ENCODE measurements at regions not wholly inside any gene's neighbourhood (a gene's known extent, or its start where the extent isn't known, plus 50 kb on each side); places are given as distances from the start of the nearest gene placed in this dataset.

DNA sequence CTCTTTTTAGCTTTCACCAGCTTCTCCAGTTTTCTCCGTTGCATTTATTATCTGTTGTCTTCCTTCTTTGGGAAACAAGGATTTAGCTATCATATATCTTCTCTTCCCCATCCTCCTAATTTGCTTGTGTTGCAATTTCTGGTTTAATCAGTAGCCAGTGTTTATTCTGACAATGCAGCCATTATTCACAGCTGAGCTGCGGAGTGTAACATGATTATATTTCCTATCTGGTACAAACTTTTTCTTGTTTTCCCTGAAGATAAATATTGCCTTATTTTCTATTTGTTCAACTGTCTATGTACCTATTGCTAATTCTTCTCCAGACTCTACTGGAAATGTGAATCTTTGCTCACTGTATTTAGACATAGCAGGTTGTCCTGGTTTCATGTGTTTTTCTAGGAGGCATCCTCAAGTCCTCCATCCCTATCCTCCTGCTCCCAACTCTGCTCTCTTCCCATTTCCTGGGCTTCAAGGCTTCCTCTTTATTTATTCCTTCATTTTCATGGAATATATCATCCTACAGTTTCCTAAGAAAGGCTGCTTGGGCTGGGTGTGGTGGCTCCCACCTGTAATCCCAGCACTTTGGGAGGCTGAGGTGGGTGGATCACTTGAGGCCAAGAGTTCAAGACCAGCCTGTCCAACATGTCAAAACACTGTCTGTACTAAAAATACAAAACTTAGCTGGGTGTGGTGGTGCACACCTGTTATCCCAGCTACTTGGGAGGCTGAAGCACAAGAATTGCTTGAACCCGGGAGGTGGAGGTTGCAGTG is 72.4 kb upstream of the KDM7A start:
- TF ChIP-seq, protein P1, sequence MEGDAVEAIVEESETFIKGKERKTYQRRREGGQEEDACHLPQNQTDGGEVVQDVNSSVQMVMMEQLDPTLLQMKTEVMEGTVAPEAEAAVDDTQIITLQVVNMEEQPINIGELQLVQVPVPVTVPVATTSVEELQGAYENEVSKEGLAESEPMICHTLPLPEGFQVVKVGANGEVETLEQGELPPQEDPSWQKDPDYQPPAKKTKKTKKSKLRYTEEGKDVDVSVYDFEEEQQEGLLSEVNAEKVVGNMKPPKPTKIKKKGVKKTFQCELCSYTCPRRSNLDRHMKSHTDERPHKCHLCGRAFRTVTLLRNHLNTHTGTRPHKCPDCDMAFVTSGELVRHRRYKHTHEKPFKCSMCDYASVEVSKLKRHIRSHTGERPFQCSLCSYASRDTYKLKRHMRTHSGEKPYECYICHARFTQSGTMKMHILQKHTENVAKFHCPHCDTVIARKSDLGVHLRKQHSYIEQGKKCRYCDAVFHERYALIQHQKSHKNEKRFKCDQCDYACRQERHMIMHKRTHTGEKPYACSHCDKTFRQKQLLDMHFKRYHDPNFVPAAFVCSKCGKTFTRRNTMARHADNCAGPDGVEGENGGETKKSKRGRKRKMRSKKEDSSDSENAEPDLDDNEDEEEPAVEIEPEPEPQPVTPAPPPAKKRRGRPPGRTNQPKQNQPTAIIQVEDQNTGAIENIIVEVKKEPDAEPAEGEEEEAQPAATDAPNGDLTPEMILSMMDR (IDR thresholded peaks at IDR 0.05) = no peak
- TF ChIP-seq POLR2AphosphoS5 (IDR thresholded peaks at IDR 0.05; ENCODE audit: low read depth, low read length) (no peak), TEAD4 (IDR thresholded peaks at IDR 0.05; ENCODE audit: borderline replicate concordance, insufficient read depth) (no peak)

Data from SK-N-SH (cell line).